ENCODE measurements at regions not wholly inside any gene's neighbourhood (a gene's known extent, or its start where the extent isn't known, plus 50 kb on each side); places are given as distances from the start of the nearest gene placed in this dataset.

GRCh38 chr17:13350466-13350865, 251.3 kb downstream of the HS3ST3A1 start:
- H3K18ac ChIP-seq (ENCODE audit: extremely low read depth, low read length): no peak overlapping the region
- DNase-seq (ENCODE audit: low read depth in 1 of 2, low spot score in 2 of 2): no peak
- no peaks in the 10 kb centered on the region for H3K79me2 ChIP-seq (ENCODE audit: control insufficient read depth in 1 of 2, insufficient read depth in 2 of 2, low read length in 2 of 2)
- no peak overlapping the region for H2BK5ac ChIP-seq (ENCODE audit: low read depth, low read length)
- no peaks in the 10 kb centered on the region for H3K9me3 ChIP-seq (ENCODE audit: insufficient read depth in 2 of 2, low read depth in 1 of 2, low read length in 1 of 2)
- ChIA-PET POLR2A (ENCODE audit: partially characterized antibody) (no interaction called here), CTCF (ENCODE audit: partially characterized antibody) (interaction anchor here (1.4 kb wide), 1 partner anchor 9 kb away, joined by 3 read pairs; no protein-coding TSS in a partner anchor)
- no peaks in the 10 kb centered on the region for H4K20me1 ChIP-seq (replicated peaks in 1 of 2; ENCODE audit: control insufficient read depth in 1 of 2, insufficient read depth in 2 of 2, low read length in 2 of 2)
- H2BK20ac ChIP-seq (ENCODE audit: low read length): no peak overlapping the region
- no peak overlapping the region for H3K14ac ChIP-seq (ENCODE audit: insufficient read length)
- H2BK15ac ChIP-seq (ENCODE audit: low read length): no peak overlapping the region
- no peak overlapping the region for H4K91ac ChIP-seq (replicated peaks; ENCODE audit: insufficient read length, low read length)
- H3K4ac ChIP-seq (replicated peaks; ENCODE audit: insufficient read length, low read depth, low read length): no peak overlapping the region
- H3K36me3 ChIP-seq (ENCODE audit: control insufficient read depth in 2 of 4, insufficient read depth in 4 of 4, low read length in 3 of 4): no peaks in the 10 kb centered on the region
- H3K9ac ChIP-seq (replicated peaks in 1 of 4; ENCODE audit: extremely low read depth in 1 of 4, low read depth in 3 of 4, low read length in 3 of 4): no peak overlapping the region
- H2BK12ac ChIP-seq (ENCODE audit: low read depth, low read length): no peak overlapping the region
- no peaks in the 10 kb centered on the region for H3K79me1 ChIP-seq (ENCODE audit: low read depth, low read length)
- H4K5ac ChIP-seq (ENCODE audit: insufficient read length, low read depth, low read length): no peak overlapping the region
- no peaks in the 10 kb centered on the region; a peak in 1 of 7 replicates for H3K27me3 ChIP-seq (replicated peaks in 1 of 4; ENCODE audit: control insufficient read depth in 3 of 4, extremely low read depth in 1 of 4, insufficient read depth in 3 of 4, low read length in 3 of 4)
- no peak overlapping the region for H2BK120ac ChIP-seq (replicated peaks; ENCODE audit: low read depth, low read length)
- no peak overlapping the region for H3K23ac ChIP-seq (ENCODE audit: insufficient read length)
- H4K8ac ChIP-seq (ENCODE audit: extremely low read depth, insufficient read depth, low read length): no peak overlapping the region; the same call in 1 of the 2 replicates
- H3K4me1 ChIP-seq (replicated peaks in 1 of 4; ENCODE audit: control insufficient read depth in 3 of 4, insufficient read depth in 4 of 4, low read length in 3 of 4): peaks cover 0 to 8% (median 0%) of the 10 kb centered on the region in 4 experiments; a peak in 1 of 7 replicates
- FAIRE-seq: no peak
- no peak overlapping the region for H3K56ac ChIP-seq (replicated peaks; ENCODE audit: insufficient read length, low read depth, low read length)
- 0 out of 2 replicates have a peak, but pooled peaks cover 2% of the 10 kb centered on the region for H3K23me2 ChIP-seq (ENCODE audit: low read depth, low read length)
- no peak overlapping the region for H3K27ac ChIP-seq (ENCODE audit: low read depth, low read length)
- no peak overlapping the region for H2AK5ac ChIP-seq (ENCODE audit: low read depth, low read length)
- no peak overlapping the region for H3K4me2 ChIP-seq (ENCODE audit: insufficient read depth in 1 of 2, low read depth in 2 of 2, low read length in 2 of 2)
- WGBS, 2 experiments (ENCODE audit: extremely low coverage in 1 of 2, insufficient coverage in 1 of 2, insufficient read length in 1 of 2, insufficient replicate concordance in 2 of 2, low coverage in 1 of 2, low lambda C conversion rate in 2 of 2, missing lambda C conversion rate in 1 of 2): 90% methylated on average over 9 of the region's 9 CpGs; no CpG with 5 or more reads in 1 of the 2 experiments
- no peak overlapping the region for H3K4me3 ChIP-seq (ENCODE audit: extremely low read depth in 1 of 4, insufficient read depth in 2 of 4, low read depth in 3 of 4, low read length in 4 of 4)
- H2AFZ ChIP-seq (ENCODE audit: low read length): no peak overlapping the region
- TF ChIP-seq GTF2F1 (IDR thresholded peaks at IDR 0.05; ENCODE audit: borderline replicate concordance, low read depth, low read length) (no peak), KDM4A (IDR thresholded peaks at IDR 0.05; ENCODE audit: low read depth, low read length, severe bottlenecking) (no peak), EP300 (IDR thresholded peaks at IDR 0.05; ENCODE audit: borderline replicate concordance in 1 of 2, low read depth in 2 of 2, low read length in 2 of 2) (no peak), BACH1 (IDR thresholded peaks at IDR 0.05; ENCODE audit: low read length) (no peak), TAF1 (IDR thresholded peaks at IDR 0.05; ENCODE audit: low read depth, low read length) (no peak), CBX5 (IDR thresholded peaks at IDR 0.05; ENCODE audit: low read depth, low read length) (no peak), CTCF (IDR thresholded peaks at IDR 0.05; ENCODE audit: control extremely low read depth in 1 of 3, insufficient read depth in 1 of 3, low read depth in 1 of 3, low read length in 3 of 3) (no peak), SUZ12 (IDR thresholded peaks at IDR 0.05; ENCODE audit: low read length) (no peak), RFX5 (IDR thresholded peaks at IDR 0.05; ENCODE audit: borderline replicate concordance, low read depth, low read length) (no peak), SRF (IDR thresholded peaks at IDR 0.05; ENCODE audit: low read depth, low read length) (no peak), SP2 (IDR thresholded peaks at IDR 0.05; ENCODE audit: low read length) (no peak), GABPA (IDR thresholded peaks at IDR 0.05; ENCODE audit: borderline replicate concordance, insufficient read depth, low read length) (no peak), CREB1 (IDR thresholded peaks at IDR 0.05) (no peak)
